ENCODE measurements at regions not wholly inside any gene's neighbourhood (a gene's known extent, or its start where the extent isn't known, plus 50 kb on each side); places are given as distances from the start of the nearest gene placed in this dataset.
"Not testable (repeated sequence)": the region's sequence is repeated elsewhere in the genome, so short reads cannot be mapped to it uniquely, and the experiment has no call there.

GRCh38 chr7:131081308-131081707 is 246.4 kb upstream of the MKLN1 start:
- no peak for DNase-seq (ENCODE audit: low spot score)
- TF ChIP-seq, protein P1, sequence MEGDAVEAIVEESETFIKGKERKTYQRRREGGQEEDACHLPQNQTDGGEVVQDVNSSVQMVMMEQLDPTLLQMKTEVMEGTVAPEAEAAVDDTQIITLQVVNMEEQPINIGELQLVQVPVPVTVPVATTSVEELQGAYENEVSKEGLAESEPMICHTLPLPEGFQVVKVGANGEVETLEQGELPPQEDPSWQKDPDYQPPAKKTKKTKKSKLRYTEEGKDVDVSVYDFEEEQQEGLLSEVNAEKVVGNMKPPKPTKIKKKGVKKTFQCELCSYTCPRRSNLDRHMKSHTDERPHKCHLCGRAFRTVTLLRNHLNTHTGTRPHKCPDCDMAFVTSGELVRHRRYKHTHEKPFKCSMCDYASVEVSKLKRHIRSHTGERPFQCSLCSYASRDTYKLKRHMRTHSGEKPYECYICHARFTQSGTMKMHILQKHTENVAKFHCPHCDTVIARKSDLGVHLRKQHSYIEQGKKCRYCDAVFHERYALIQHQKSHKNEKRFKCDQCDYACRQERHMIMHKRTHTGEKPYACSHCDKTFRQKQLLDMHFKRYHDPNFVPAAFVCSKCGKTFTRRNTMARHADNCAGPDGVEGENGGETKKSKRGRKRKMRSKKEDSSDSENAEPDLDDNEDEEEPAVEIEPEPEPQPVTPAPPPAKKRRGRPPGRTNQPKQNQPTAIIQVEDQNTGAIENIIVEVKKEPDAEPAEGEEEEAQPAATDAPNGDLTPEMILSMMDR (IDR thresholded peaks at IDR 0.05; ENCODE audit: extremely low read depth, missing control alignments), result no peak

DNA sequence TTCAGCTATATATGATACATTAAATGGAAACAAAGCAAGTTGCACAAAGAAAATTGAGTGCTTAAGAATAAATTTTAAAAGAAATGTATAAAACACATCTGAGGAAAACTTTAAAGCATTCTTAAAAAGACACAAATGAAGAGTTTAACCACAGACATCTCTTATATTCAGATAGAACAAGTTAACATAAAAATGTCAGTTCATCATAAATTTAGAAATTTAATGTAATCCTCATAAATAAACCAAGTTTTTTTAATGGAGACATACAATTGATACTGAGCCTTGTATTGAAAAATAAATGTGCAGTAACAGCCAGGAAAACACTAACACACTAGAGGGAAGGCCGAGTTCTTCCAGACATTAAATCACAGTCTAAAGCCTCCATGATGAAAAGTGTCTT is 243.9 kb upstream of the MKLN1 start:
- TF ChIP-seq, protein P1 (IDR thresholded peaks at IDR 0.05; ENCODE audit: extremely low read depth, missing control alignments), result no peak

GRCh38 chr7:131084336-131084735 is 243.3 kb upstream of the MKLN1 start:
- DNase-seq (ENCODE audit: low spot score), result not testable (repeated sequence)

More for the DNA sequence above, 243.9 kb upstream of the MKLN1 start:
- DNase-seq (ENCODE audit: low spot score), result no peak

DNA sequence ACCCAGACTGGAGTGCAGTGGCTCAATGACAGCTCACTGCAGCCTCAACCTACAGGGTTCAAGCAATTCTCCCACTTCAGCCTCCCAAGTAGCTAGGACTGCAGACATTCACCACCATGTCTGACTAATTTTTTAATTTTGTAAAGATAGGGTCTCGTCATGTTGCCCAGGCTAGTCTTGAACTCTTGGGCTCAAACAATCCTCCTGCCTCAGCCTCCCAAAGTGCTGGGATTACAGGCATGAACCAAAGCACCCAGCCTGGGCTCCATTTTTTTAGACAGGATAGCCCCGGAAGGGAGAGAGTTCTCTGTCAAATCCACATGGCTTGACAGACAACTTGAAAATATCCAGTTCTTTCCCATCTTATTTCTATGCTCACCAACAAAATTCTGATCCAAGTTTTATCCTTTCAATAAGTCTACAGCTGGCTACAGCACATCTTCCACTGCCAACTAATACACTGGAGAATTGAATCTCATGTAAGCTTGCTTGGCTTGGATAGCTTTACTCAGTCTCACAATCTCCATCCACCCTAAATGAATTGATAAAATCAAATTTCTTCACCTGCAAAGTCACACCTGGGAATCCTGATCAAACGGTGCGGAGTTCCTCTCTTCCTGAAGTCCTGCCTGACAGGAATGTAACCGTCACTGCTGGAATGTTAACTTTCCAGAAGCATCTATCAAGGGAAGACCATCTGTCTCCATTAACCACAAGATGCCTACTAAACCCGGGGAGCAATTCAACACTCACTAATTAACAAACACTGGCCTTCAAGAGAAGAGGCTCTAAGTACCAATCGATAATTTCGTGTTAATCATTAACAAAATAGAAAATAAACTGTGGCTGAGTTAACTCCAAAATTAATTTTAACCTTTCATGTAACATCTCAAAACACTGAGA is 239.7 kb upstream of the MKLN1 start:
- DNase-seq (ENCODE audit: low spot score), result no peak
- TF ChIP-seq, protein P1 (IDR thresholded peaks at IDR 0.05; ENCODE audit: extremely low read depth, missing control alignments), result no peak

GRCh38 chr7:131090188-131090587 is 237.5 kb upstream of the MKLN1 start:
- TF ChIP-seq, protein P1 (IDR thresholded peaks at IDR 0.05; ENCODE audit: extremely low read depth, missing control alignments), result no peak
- DNase-seq (ENCODE audit: low spot score), result no peak

- DNase-seq (ENCODE audit: low spot score), result no peak
- TF ChIP-seq, protein P1 (IDR thresholded peaks at IDR 0.05; ENCODE audit: extremely low read depth, missing control alignments), result no peak
Measured at GRCh38 chr7:131090886-131091692, 236.6 kb upstream of the MKLN1 start.

GRCh38 chr7:131094685-131095084 is 233.0 kb upstream of the MKLN1 start:
- no peak for DNase-seq (ENCODE audit: low spot score)
- TF ChIP-seq, protein P1 (IDR thresholded peaks at IDR 0.05; ENCODE audit: extremely low read depth, missing control alignments), result no peak

Measured in GM20000 (cell line).